ENCODE measurements at regions not wholly inside any gene's neighbourhood (a gene's known extent, or its start where the extent isn't known, plus 50 kb on each side); places are given as distances from the start of the nearest gene placed in this dataset.

GRCh38 chrX:39318506-39319343 is 517.5 kb downstream of the MID1IP1 start:
- Histone ChIP-seq H3K4me3 (no peak overlapping the region), H3K27ac (no peak overlapping the region)
- TF ChIP-seq CTCF (IDR thresholded peaks at IDR 0.05) = no peak
- DNase-seq (ENCODE audit: low spot score) = no peak

- DNase-seq (ENCODE audit: low spot score) = no peak
- no peak for TF ChIP-seq CTCF (IDR thresholded peaks at IDR 0.05)
- no peak overlapping the region for H3K27ac ChIP-seq
- no peak overlapping the region for H3K4me3 ChIP-seq
Measured at GRCh38 chrX:39320165-39320564, 518.9 kb downstream of the MID1IP1 start.

- DNase-seq (ENCODE audit: low spot score) = no peak
- TF ChIP-seq CTCF (IDR thresholded peaks at IDR 0.05) = no peak
- no peak overlapping the region for H3K4me3 ChIP-seq
- no peak overlapping the region for H3K27ac ChIP-seq
Measured at GRCh38 chrX:39322496-39322895, 521.2 kb downstream of the MID1IP1 start.

- Histone ChIP-seq H3K27ac (no peak overlapping the region), H3K4me3 (no peak overlapping the region)
- no peak for DNase-seq (ENCODE audit: low spot score)
- TF ChIP-seq CTCF (IDR thresholded peaks at IDR 0.05) = no peak
Measured at GRCh38 chrX:39324233-39324930, 523.1 kb downstream of the MID1IP1 start.

GRCh38 chrX:39327255-39327654 is 526.0 kb downstream of the MID1IP1 start:
- Histone ChIP-seq H3K27ac (no peak overlapping the region), H3K4me3 (no peak overlapping the region)
- no peak for DNase-seq (ENCODE audit: low spot score)
- no peak for TF ChIP-seq CTCF (IDR thresholded peaks at IDR 0.05)

- no peak for TF ChIP-seq CTCF (IDR thresholded peaks at IDR 0.05)
- no peak overlapping the region for H3K4me3 ChIP-seq
- no peak overlapping the region for H3K27ac ChIP-seq
- no peak for DNase-seq (ENCODE audit: low spot score)
Measured at GRCh38 chrX:39327705-39328104, 526.4 kb downstream of the MID1IP1 start.

GRCh38 chrX:39328661-39329060 is 527.4 kb downstream of the MID1IP1 start:
- no peak overlapping the region for H3K27ac ChIP-seq
- TF ChIP-seq CTCF (IDR thresholded peaks at IDR 0.05) = no peak
- no peak for DNase-seq (ENCODE audit: low spot score)
- H3K4me3 ChIP-seq = no peak overlapping the region

Data from coronary artery (tissue), 2 donors.